Right lobe of liver (tissue), 4 donors: ENCODE measurements at regions not wholly inside any gene's neighbourhood (a gene's known extent, or its start where the extent isn't known, plus 50 kb on each side); places are given as distances from the start of the nearest gene placed in this dataset.

Experiments used
- CTCF ChIP-seq, 4 donors: fragments of 200-600 bp in 3 of 4; fragments of 450-650 bp in 1 of 4; IDR thresholded peaks; one replicate each; pipeline versions ENCODE4 v1.5.1 to v1.8.0; 2016 to 2022; ENCODE audit warnings: antibody characterized with exemption in 4 of 4, mild to moderate bottlenecking in 2 of 4
- POLR2A ChIP-seq: fragments of 450-650 bp; IDR thresholded peaks from one replicate; pipeline ENCODE4 v1.6.1; 2017; ENCODE audit warnings: antibody characterized with exemption, mild to moderate bottlenecking
- donor health status: DM: no; HTN: no; CAD: no.
- donor health status: DM: no; HTN: no; CAD: no.
- donor health status: DM: no; HTN: yes; CAD: no.

- TF ChIP-seq POLR2A (no peak), CTCF (IDR thresholded peaks at IDR 0.05) (no peak)
These were observed 57.7 kb downstream of the RESF1 start for GRCh38 chr12:32016680-32017482.
